HCT116 (cell line): ENCODE measurements at regions not wholly inside any gene's neighbourhood (a gene's known extent, or its start where the extent isn't known, plus 50 kb on each side); places are given as distances from the start of the nearest gene placed in this dataset.

ENCODE experiments used
- CEBPB ChIP-seq: IDR thresholded peaks from 2 replicates; pipeline ENCODE4 v1.6.1; 2012; ENCODE audit warnings: low read depth
- EZH2 ChIP-seq: fragments of 200-600 bp; sonication (generic); IDR thresholded peaks from 2 replicates; pipeline ENCODE4 v1.6.1; 2017; ENCODE audit warnings: antibody characterized with exemption, mixed run types
- FOSL1 ChIP-seq: IDR thresholded peaks from 2 replicates; pipeline ENCODE4 v1.6.1; 2012; ENCODE audit warnings: low read depth
- JUND ChIP-seq: IDR thresholded peaks from 2 replicates; pipeline ENCODE4 v1.6.1; 2012
- REST ChIP-seq: IDR thresholded peaks from 2 replicates; pipeline ENCODE4 v1.6.1; 2012; ENCODE audit warnings: low read depth
- SP1 ChIP-seq: IDR thresholded peaks from 2 replicates; pipeline ENCODE4 v1.6.1; 2012; ENCODE audit warnings: low read depth
- SRF ChIP-seq: IDR thresholded peaks from 2 replicates; pipeline ENCODE4 v1.6.1; 2012; ENCODE audit warnings: low read depth
- YY1 ChIP-seq: IDR thresholded peaks from 2 replicates; pipeline ENCODE4 v1.6.1; 2011; ENCODE audit warnings: low read length, low read depth, moderate library complexity, mild to moderate bottlenecking; ENCODE audit not compliant: insufficient replicate concordance; ENCODE audit errors: extremely low read depth
- TF ChIP-seq, protein P1 (sequence below): IDR thresholded peaks from 2 replicates; pipeline ENCODE4 v1.6.1; 2012
- TF ChIP-seq, protein P2 (sequence below), 3 experiments: fragments of 200-600 bp in 1 of 3; sonication (generic) in 1 of 3; IDR thresholded peaks in 2 of 3; conservative IDR thresholded peaks in 1 of 3; 2 replicates each; pipeline ENCODE4 v1.5.1; 2012 to 2017; ENCODE audit warnings: low read depth in 2 of 3, low read length in 2 of 3, antibody characterized with exemption in 1 of 3, borderline replicate concordance in 1 of 3, control low read depth in 1 of 3, mild to moderate bottlenecking in 1 of 3, mixed read lengths in 1 of 3, mixed run types in 1 of 3, moderate library complexity in 1 of 3; ENCODE audit not compliant: insufficient read depth in 1 of 3
- TF ChIP-seq, protein P3 (sequence below): IDR thresholded peaks from 2 replicates; pipeline ENCODE4 v1.6.1; 2012

GRCh38 chr4:43758836-43759235 is 689.8 kb downstream of the KCTD8 start:
- TF ChIP-seq FOSL1 (no peak), SRF (no peak), REST (no peak), CEBPB (no peak), SP1 (no peak), JUND (no peak), EZH2 (no peak), YY1 (no peak)
- TF ChIP-seq, protein P1, sequence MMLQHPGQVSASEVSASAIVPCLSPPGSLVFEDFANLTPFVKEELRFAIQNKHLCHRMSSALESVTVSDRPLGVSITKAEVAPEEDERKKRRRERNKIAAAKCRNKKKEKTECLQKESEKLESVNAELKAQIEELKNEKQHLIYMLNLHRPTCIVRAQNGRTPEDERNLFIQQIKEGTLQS, result no peak
- TF ChIP-seq, protein P2, sequence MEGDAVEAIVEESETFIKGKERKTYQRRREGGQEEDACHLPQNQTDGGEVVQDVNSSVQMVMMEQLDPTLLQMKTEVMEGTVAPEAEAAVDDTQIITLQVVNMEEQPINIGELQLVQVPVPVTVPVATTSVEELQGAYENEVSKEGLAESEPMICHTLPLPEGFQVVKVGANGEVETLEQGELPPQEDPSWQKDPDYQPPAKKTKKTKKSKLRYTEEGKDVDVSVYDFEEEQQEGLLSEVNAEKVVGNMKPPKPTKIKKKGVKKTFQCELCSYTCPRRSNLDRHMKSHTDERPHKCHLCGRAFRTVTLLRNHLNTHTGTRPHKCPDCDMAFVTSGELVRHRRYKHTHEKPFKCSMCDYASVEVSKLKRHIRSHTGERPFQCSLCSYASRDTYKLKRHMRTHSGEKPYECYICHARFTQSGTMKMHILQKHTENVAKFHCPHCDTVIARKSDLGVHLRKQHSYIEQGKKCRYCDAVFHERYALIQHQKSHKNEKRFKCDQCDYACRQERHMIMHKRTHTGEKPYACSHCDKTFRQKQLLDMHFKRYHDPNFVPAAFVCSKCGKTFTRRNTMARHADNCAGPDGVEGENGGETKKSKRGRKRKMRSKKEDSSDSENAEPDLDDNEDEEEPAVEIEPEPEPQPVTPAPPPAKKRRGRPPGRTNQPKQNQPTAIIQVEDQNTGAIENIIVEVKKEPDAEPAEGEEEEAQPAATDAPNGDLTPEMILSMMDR (IDR thresholded peaks at IDR 0.05 in 2 of 3, conservative IDR thresholded peaks at IDR 0.05 in 1 of 3; ENCODE audit: borderline replicate concordance in 1 of 3, insufficient read depth in 1 of 3, low read depth in 2 of 3, low read length in 2 of 3), result no peak
- TF ChIP-seq, protein P3, sequence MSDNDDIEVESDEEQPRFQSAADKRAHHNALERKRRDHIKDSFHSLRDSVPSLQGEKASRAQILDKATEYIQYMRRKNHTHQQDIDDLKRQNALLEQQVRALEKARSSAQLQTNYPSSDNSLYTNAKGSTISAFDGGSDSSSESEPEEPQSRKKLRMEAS, result no peak
